ENCODE measurements at regions not wholly inside any gene's neighbourhood (a gene's known extent, or its start where the extent isn't known, plus 50 kb on each side); places are given as distances from the start of the nearest gene placed in this dataset.

DNA sequence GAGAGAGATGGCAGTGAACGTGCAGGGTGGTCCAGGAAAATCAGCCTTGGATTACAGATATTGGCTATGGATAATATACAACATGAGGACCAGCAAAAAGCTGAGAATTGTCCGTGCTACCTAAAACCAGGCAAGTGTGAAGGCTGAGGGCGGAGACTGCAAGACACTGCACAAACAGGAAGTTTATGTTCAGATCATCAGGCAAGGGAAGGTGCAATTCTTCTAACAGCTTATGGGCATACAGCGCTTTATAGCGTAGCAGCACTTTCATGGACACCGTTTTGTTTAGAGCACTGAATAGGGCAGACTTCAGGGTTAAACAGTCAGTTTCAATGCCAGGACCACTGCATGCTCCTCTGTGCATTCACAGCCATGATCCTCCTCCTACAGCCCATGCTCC is 93.1 kb upstream of the TMEM45B start:
- H3K9ac ChIP-seq (ENCODE audit: low read length): no peak overlapping the region
- H3K9me3 ChIP-seq (ENCODE audit: control insufficient read depth, low read depth, low read length): no peaks in the 10 kb centered on the region
- H3K27ac ChIP-seq (ENCODE audit: low read length): no peak overlapping the region
- H3K36me3 ChIP-seq (ENCODE audit: control insufficient read depth, low read depth, low read length): no peaks in the 10 kb centered on the region
- no peaks in the 10 kb centered on the region for H3K4me1 ChIP-seq (ENCODE audit: control insufficient read depth, low read depth, low read length)
- no peaks in the 10 kb centered on the region for H3K27me3 ChIP-seq (ENCODE audit: control insufficient read depth, insufficient read depth, low read length)
- no peak overlapping the region for H3K4me3 ChIP-seq (ENCODE audit: low read length)

DNA sequence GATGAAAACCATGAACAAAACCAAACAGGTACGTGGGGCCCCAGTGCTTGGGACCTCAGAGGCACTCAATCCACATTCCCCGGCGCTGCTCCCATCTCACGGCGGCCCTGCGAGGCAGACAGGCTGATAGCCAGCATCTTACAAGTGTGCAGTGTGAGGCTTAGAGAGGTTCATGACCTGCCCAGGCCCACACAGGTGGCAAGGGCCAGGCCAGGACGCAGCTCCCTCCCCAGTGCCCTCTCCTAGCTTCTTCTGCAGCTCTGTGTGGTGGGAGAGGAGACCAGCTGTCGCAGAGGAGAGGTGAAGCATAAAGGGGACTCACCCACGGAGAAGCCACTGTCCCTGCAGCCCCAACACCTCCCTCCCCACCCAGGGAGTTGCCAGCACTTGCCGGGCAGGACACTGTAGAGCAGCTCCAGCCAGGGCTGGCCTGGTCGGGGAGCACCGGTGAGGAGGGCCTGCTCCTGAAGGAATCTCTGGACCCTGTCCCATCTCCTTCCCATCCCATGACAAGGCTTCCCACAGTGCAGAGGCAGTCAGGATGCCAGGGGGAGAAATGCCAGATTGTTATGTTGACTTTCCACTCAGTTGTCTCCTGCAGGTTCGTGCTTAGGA is 92.4 kb upstream of the TMEM45B start:
- Histone ChIP-seq H3K9me3 (ENCODE audit: control insufficient read depth, low read depth, low read length) (no peaks in the 10 kb centered on the region), H3K9ac (ENCODE audit: low read length) (no peak overlapping the region), H3K4me1 (ENCODE audit: control insufficient read depth, low read depth, low read length) (no peaks in the 10 kb centered on the region), H3K27me3 (ENCODE audit: control insufficient read depth, insufficient read depth, low read length) (no peaks in the 10 kb centered on the region), H3K36me3 (ENCODE audit: control insufficient read depth, low read depth, low read length) (no peaks in the 10 kb centered on the region), H3K27ac (ENCODE audit: low read length) (no peak overlapping the region), H3K4me3 (ENCODE audit: low read length) (no peak overlapping the region)

DNA sequence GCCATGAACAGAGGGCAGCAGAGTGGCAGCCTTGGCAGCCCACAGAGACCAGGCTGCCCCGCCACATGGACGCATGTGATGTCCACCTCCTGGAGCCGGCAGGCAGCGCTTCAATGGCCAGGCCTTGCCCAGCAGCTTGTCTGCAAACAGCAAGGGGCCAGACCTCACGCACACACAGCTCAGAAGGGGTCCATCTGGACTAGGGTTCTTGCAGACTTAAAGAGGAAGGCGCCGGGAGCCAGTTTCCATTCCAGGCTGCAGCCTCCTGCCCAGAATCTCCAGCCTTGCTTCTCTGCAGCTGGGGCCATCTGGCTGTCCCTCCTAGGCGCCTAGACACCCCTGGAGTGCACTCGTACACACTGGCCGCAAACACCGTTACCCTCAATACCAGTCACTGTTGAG is 91.9 kb upstream of the TMEM45B start:
- Histone ChIP-seq H3K27me3 (ENCODE audit: control insufficient read depth, insufficient read depth, low read length) (no peaks in the 10 kb centered on the region), H3K27ac (ENCODE audit: low read length) (no peak overlapping the region), H3K36me3 (ENCODE audit: control insufficient read depth, low read depth, low read length) (no peaks in the 10 kb centered on the region), H3K4me3 (ENCODE audit: low read length) (no peak overlapping the region), H3K9ac (ENCODE audit: low read length) (no peak overlapping the region), H3K9me3 (ENCODE audit: control insufficient read depth, low read depth, low read length) (no peaks in the 10 kb centered on the region), H3K4me1 (ENCODE audit: control insufficient read depth, low read depth, low read length) (no peaks in the 10 kb centered on the region)

DNA sequence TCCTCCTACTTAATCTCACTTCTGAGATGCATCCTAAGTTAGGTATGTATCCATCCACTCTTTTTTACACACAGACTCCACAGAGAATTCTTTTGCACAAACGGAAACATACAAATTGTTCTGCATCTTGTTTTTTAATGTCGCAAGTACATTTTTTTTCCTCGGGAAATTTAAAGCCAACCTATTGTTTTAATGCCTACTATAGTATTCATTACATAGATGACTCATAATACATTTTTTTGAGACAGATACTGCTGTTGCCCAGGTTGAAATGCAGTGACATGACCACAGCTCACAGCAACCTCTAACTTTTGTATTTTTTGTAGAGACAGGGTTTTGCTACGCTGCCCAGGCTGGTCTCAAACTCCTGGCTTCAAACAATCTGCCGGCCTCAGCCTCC is 90.8 kb upstream of the TMEM45B start:
- H3K27me3 ChIP-seq (ENCODE audit: control insufficient read depth, insufficient read depth, low read length): no peaks in the 10 kb centered on the region
- no peak overlapping the region for H3K27ac ChIP-seq (ENCODE audit: low read length)
- H3K4me3 ChIP-seq (ENCODE audit: low read length): no peak overlapping the region

DNA sequence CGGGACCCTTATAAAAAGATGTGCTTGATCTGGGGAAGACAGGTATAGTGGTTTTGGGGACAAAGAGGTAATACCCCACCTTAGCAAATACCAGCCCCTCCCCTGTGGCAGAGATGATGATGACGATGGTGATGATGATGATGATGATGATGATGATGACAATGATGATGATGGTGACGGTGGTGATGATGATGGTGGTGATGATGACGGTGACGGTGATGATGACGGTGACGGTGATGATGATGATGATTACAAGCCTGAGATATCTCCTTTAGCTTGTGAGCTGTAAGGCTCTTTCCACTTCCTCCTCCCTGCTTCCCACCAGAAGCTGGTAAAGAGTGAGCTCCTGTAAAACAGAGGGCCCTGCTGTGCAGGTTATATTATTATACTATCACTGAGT is 89.5 kb upstream of the TMEM45B start:
- Histone ChIP-seq H3K9me3 (ENCODE audit: control insufficient read depth, low read depth, low read length) (no peaks in the 10 kb centered on the region), H3K27me3 (ENCODE audit: control insufficient read depth, insufficient read depth, low read length) (no peaks in the 10 kb centered on the region), H3K27ac (ENCODE audit: low read length) (no peak overlapping the region), H3K9ac (ENCODE audit: low read length) (no peak overlapping the region), H3K4me1 (ENCODE audit: control insufficient read depth, low read depth, low read length) (no peaks in the 10 kb centered on the region), H3K36me3 (ENCODE audit: control insufficient read depth, low read depth, low read length) (no peaks in the 10 kb centered on the region), H3K4me3 (ENCODE audit: low read length) (no peak overlapping the region)

More for the DNA sequence above, 90.8 kb upstream of the TMEM45B start:
- Histone ChIP-seq H3K36me3 (ENCODE audit: control insufficient read depth, low read depth, low read length) (no peaks in the 10 kb centered on the region), H3K4me1 (ENCODE audit: control insufficient read depth, low read depth, low read length) (no peaks in the 10 kb centered on the region), H3K9me3 (ENCODE audit: control insufficient read depth, low read depth, low read length) (no peaks in the 10 kb centered on the region), H3K9ac (ENCODE audit: low read length) (no peak overlapping the region)

DNA sequence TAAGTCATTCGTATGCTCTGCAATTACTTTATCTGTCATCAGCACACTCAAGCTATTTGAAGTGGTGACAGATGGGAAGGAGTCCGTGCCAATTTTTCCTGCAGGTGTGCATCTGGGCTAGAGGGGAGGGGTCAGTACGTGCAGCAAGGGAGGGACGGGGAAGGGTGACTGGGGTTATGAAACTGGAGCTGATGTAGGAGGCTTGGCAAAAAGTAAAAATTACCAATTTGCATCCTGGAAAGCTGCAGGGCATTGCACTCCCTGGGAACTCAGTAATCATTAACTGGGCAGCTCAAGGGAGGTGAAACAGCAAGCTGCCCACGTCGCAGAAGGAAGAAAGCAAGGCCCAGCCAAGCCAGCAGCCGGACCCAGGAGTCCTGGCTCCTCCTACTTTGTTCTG is 87.1 kb upstream of the TMEM45B start:
- Histone ChIP-seq H3K9ac (ENCODE audit: low read length) (no peak overlapping the region), H3K9me3 (ENCODE audit: control insufficient read depth, low read depth, low read length) (no peaks in the 10 kb centered on the region), H3K4me1 (ENCODE audit: control insufficient read depth, low read depth, low read length) (no peaks in the 10 kb centered on the region), H3K4me3 (ENCODE audit: low read length) (no peak overlapping the region), H3K27ac (ENCODE audit: low read length) (no peak overlapping the region), H3K36me3 (ENCODE audit: control insufficient read depth, low read depth, low read length) (no peaks in the 10 kb centered on the region), H3K27me3 (ENCODE audit: control insufficient read depth, insufficient read depth, low read length) (no peaks in the 10 kb centered on the region)

DNA sequence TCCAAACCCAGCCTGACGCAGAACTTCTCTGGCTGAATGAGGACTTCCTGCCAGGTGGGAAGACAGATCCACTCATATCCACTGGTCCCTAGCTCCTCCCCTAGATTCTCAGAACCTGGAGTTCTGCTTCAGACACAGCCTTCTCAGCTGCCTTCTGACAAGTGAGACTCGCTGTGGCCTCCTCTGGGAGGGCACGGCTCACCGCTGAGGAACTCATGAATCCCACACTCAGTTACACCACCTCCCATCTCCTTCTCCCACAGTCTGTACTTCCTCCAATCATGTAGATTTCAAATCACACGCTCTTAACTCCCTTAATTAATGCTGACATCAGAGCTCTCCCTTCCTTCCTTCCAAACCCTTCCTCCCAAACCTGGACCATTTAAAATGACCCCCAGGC is 86.4 kb upstream of the TMEM45B start:
- H3K27ac ChIP-seq (ENCODE audit: low read length): no peak overlapping the region
- H3K4me3 ChIP-seq (ENCODE audit: low read length): no peak overlapping the region
- no peaks in the 10 kb centered on the region for H3K27me3 ChIP-seq (ENCODE audit: control insufficient read depth, insufficient read depth, low read length)
- H3K36me3 ChIP-seq (ENCODE audit: control insufficient read depth, low read depth, low read length): no peaks in the 10 kb centered on the region
- no peak overlapping the region for H3K9ac ChIP-seq (ENCODE audit: low read length)
- H3K4me1 ChIP-seq (ENCODE audit: control insufficient read depth, low read depth, low read length): no peaks in the 10 kb centered on the region
- no peaks in the 10 kb centered on the region for H3K9me3 ChIP-seq (ENCODE audit: control insufficient read depth, low read depth, low read length)

DNA sequence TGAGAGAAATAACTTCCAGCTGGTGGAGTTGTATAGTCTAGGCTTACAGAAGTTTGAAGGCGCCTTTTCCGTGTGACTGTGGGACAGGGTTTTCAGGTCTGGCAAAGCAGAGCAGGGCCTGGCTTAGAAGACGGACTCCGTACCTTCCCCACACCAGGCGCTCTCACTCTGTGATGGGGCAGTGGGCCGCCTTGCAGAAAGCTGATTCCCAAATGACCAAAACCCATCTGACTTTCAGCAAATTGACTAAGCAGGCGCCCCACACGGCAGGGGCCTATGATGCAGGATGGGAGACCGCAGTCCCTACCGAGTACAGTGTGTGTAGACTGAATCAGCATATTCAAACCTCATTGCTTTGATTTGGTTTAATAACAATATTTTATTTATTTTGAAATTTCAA is 85.8 kb upstream of the TMEM45B start:
- Histone ChIP-seq H3K27ac (ENCODE audit: low read length) (no peak overlapping the region), H3K27me3 (ENCODE audit: control insufficient read depth, insufficient read depth, low read length) (no peaks in the 10 kb centered on the region), H3K4me1 (ENCODE audit: control insufficient read depth, low read depth, low read length) (no peaks in the 10 kb centered on the region), H3K9ac (ENCODE audit: low read length) (no peak overlapping the region), H3K4me3 (ENCODE audit: low read length) (no peak overlapping the region), H3K9me3 (ENCODE audit: control insufficient read depth, low read depth, low read length) (no peaks in the 10 kb centered on the region), H3K36me3 (ENCODE audit: control insufficient read depth, low read depth, low read length) (no peaks in the 10 kb centered on the region)

DNA sequence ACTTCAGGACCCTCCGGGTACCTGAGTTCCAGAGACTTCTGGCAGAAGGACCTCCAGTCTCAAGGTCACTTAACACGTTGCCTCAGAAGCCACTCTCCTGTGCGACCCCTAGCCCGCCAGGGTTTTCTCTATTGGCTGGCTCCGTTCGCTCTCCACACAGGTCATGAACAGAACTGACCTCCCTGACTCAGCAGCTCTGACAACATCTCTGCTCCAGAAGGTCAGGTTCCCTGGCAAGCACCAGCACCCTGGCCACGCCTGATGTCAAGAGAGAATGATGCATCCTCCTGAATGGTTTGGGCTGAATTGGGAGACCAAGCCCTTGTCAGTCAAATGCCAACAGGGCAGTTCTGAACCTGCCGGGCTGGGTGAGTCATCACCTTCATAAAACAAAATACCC is 84.3 kb upstream of the TMEM45B start:
- no peak overlapping the region for H3K4me3 ChIP-seq (ENCODE audit: low read length)
- H3K4me1 ChIP-seq (ENCODE audit: control insufficient read depth, low read depth, low read length): no peaks in the 10 kb centered on the region
- no peak overlapping the region for H3K9ac ChIP-seq (ENCODE audit: low read length)
- H3K9me3 ChIP-seq (ENCODE audit: control insufficient read depth, low read depth, low read length): no peaks in the 10 kb centered on the region
- no peak overlapping the region for H3K27ac ChIP-seq (ENCODE audit: low read length)
- no peaks in the 10 kb centered on the region for H3K27me3 ChIP-seq (ENCODE audit: control insufficient read depth, insufficient read depth, low read length)
- H3K36me3 ChIP-seq (ENCODE audit: control insufficient read depth, low read depth, low read length): no peaks in the 10 kb centered on the region

DNA sequence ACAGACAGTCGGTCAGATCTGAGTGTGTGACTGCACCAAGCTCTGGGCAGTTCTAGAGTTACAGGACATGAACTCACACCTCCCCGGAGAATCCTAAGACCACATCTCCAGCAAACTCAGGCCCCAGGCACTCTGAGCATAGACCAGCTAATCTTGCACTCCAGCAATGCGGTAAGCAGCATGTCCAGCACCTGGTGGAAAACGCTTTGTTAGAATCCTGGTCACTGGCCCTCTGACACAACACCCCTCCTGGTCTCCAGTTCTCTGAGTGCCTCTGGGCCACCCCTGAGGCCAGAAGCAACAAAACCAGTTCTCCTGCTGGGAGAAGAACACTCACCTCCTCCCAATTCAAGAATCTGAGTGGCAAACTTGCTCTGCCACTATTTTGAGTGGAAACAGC is 82.7 kb upstream of the TMEM45B start:
- Histone ChIP-seq H3K9me3 (ENCODE audit: control insufficient read depth, low read depth, low read length) (no peaks in the 10 kb centered on the region), H3K27ac (ENCODE audit: low read length) (no peak overlapping the region), H3K27me3 (ENCODE audit: control insufficient read depth, insufficient read depth, low read length) (no peaks in the 10 kb centered on the region), H3K9ac (ENCODE audit: low read length) (no peak overlapping the region), H3K4me3 (ENCODE audit: low read length) (no peak overlapping the region), H3K36me3 (ENCODE audit: control insufficient read depth, low read depth, low read length) (no peaks in the 10 kb centered on the region), H3K4me1 (ENCODE audit: control insufficient read depth, low read depth, low read length) (no peaks in the 10 kb centered on the region)

DNA sequence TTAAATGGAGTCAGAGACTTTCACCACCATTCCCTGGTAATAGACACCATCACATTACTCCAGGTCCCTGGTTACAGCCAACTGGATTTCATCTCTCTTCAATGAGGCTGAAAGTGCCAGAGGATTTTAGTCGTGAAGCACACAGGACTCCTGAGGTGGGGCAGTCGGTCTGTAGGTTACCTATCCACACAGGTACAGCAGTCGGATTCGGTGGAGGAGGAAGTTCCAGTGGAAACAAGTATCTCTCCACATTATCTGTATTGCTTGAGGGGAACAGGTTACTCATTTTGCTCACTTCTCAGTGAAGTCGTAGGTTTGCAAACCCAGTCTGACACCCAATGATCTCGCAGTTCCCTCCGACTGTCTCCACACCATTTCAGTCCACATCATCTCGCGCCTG is 82.3 kb upstream of the TMEM45B start:
- H3K27ac ChIP-seq (ENCODE audit: low read length): no peak overlapping the region
- H3K4me1 ChIP-seq (ENCODE audit: control insufficient read depth, low read depth, low read length): no peaks in the 10 kb centered on the region
- H3K9me3 ChIP-seq (ENCODE audit: control insufficient read depth, low read depth, low read length): no peaks in the 10 kb centered on the region
- H3K27me3 ChIP-seq (ENCODE audit: control insufficient read depth, insufficient read depth, low read length): no peaks in the 10 kb centered on the region
- H3K36me3 ChIP-seq (ENCODE audit: control insufficient read depth, low read depth, low read length): no peaks in the 10 kb centered on the region
- H3K4me3 ChIP-seq (ENCODE audit: low read length): no peak overlapping the region
- H3K9ac ChIP-seq (ENCODE audit: low read length): no peak overlapping the region

DNA sequence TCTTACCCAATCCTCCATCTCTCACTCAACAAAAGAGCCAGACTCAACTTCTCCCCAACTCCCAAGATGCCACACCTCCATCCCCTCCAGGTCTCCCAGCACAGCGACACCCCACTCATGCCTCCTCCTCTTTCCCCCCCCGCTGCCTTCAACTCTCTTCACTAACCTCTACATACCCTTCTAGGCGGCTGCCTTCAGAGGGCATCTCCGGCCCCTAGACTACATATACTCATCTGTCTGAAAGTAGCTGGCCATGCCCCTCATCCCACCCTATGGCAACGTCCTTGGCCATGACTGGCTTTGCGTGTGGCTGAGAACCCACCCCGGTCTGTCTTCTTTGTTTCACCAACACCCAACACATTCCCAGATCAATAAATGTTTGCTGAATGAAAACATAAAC is 81.7 kb upstream of the TMEM45B start:
- Histone ChIP-seq H3K4me3 (ENCODE audit: low read length) (no peak overlapping the region), H3K4me1 (ENCODE audit: control insufficient read depth, low read depth, low read length) (no peaks in the 10 kb centered on the region), H3K27me3 (ENCODE audit: control insufficient read depth, insufficient read depth, low read length) (no peaks in the 10 kb centered on the region), H3K9ac (ENCODE audit: low read length) (no peak overlapping the region), H3K36me3 (ENCODE audit: control insufficient read depth, low read depth, low read length) (no peaks in the 10 kb centered on the region), H3K9me3 (ENCODE audit: control insufficient read depth, low read depth, low read length) (no peaks in the 10 kb centered on the region), H3K27ac (ENCODE audit: low read length) (no peak overlapping the region)

All from iPS-18a (cell line).